Choroid plexus epithelial cell (primary cell): ENCODE measurements at regions not wholly inside any gene's neighbourhood (a gene's known extent, or its start where the extent isn't known, plus 50 kb on each side); places are given as distances from the start of the nearest gene placed in this dataset.

Experiments used
- DNase-seq: peaks from one replicate; pipeline ENCODE4 v3.0.0-alpha.2; 2010; ENCODE audit warnings: low read depth
- H3K4me3 ChIP-seq: 2 replicates; pipeline ENCODE4 v1.5.1; 2011; ENCODE audit warnings: low read depth, mild to moderate bottlenecking, control low read depth, low read length, moderate library complexity
- TF ChIP-seq, protein P1 (sequence below): conservative IDR thresholded peaks from 2 replicates; pipeline ENCODE4 v1.5.1; 2011; ENCODE audit warnings: low read depth, mild to moderate bottlenecking, control low read depth, inconsistent platforms, low read length, moderate library complexity

DNA sequence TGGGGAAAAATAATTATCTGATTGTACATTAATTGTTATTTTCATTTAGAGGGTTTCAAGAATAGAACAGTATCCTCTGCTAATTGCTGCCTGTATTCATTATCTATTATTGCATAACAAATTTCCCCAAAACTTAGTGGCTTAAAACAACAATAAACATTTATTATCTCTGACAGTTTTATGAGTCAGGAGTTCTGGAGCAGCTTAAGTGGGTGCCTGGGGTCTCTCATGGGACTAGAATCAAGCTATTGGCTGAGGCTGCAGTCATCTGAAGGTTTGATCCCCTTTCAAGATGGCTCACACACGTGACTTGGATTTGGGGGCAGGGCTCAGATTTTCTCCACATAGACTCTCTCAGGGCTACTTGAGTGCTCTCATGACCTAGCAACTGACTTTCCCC lies 98.1 kb upstream of the JADE1 start:
- no peak overlapping the region for H3K4me3 ChIP-seq
- DNase-seq = no peak
- TF ChIP-seq, protein P1, sequence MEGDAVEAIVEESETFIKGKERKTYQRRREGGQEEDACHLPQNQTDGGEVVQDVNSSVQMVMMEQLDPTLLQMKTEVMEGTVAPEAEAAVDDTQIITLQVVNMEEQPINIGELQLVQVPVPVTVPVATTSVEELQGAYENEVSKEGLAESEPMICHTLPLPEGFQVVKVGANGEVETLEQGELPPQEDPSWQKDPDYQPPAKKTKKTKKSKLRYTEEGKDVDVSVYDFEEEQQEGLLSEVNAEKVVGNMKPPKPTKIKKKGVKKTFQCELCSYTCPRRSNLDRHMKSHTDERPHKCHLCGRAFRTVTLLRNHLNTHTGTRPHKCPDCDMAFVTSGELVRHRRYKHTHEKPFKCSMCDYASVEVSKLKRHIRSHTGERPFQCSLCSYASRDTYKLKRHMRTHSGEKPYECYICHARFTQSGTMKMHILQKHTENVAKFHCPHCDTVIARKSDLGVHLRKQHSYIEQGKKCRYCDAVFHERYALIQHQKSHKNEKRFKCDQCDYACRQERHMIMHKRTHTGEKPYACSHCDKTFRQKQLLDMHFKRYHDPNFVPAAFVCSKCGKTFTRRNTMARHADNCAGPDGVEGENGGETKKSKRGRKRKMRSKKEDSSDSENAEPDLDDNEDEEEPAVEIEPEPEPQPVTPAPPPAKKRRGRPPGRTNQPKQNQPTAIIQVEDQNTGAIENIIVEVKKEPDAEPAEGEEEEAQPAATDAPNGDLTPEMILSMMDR = no peak

DNA sequence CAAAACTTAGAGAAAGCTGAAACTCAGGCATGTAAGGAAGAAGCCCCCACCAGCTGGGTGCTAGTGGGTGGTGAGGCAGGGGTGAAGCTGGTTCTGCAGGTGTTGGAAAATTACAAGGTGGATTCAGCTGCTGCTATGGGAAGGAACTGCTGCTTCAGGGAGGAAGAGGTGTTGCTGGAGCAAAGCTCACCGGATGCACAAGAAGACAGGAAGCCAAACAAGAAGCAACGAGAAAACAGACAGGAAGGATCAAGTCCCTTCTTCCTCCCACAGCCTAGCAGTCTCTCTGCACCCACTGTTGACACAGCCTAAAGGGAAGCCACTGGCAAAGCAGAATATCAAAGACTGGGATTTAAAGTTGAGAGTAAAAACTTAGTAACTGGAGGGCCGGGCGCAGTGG lies 100.2 kb upstream of the JADE1 start:
- TF ChIP-seq, protein P1 = no peak
- H3K4me3 ChIP-seq = no peak overlapping the region
- DNase-seq = no peak

DNA sequence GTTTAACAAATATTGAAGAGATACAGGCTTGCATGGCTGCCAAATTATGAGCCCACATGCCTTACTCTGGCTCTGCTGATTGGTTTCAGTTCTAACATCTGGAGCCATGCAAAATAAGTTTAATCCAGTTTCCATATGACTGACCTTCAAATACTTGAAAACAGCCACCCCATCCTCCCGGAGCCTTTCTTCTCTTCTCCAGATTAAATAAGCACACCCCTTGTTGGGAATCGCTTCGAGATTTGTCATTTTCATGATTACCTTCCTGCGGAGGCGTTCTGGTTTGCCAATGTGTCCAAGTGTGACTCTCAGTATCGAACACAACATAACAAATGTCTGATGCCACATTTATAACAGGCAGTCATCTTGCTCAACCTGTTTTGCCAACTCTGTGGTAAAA lies 101.6 kb upstream of the JADE1 start:
- peak; percentile 34 for DNase-seq
- TF ChIP-seq, protein P1 = no peak
- no peak overlapping the region for H3K4me3 ChIP-seq

DNA sequence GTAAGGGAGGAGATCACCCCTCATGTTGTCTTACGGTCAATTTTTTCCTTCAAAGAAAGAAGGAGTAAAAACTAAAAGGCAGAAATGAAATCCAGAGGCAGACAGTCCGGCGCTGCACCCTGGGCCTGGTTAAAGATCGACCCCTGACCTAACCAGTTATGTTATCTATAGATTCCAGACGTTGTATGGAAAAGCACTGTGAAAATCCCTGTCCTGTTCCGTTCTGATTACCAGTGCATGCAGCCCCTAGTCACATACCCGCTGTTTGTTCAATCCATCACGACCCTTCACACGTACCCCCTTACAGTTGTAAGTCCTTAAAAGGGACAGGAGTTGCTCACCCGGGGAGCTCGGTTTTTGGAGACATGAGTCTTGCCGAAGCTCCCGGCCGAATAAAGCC lies 105.6 kb upstream of the JADE1 start:
- DNase-seq = no peak
- TF ChIP-seq, protein P1 = no peak
- H3K4me3 ChIP-seq = no peak overlapping the region

DNA sequence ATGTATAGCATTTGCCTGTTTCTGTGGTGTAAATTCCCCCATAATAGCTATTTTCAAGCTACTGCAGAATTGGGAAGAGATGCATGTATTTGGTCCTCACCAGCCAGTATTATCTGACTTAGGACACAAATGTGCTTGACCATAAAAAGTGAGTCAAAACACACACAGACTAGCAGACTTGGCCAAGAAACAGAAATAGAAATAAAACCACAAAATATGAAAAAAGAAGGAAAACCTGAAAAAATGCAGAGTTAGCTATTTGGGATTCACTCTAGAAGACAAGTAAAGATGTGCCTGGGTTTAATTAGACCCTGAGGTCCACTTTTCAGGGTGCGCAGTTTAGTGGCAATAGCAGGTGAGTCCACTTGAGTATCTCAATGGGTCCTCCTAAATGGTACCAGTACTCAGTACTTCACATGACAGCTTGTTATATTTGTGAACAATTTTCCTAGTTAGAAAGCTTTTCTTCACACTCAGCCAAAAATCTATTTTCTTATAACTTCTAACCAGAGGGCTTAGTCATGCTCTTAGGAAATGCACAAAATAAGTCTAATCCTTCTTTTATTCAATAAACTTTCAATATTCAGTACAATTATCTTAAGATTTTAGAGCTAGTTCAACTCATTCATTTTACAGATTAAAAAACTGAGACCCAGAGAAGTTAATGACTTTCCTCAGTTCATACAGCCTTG lies 108.7 kb upstream of the JADE1 start:
- DNase-seq = no peak
- TF ChIP-seq, protein P1 = no peak
- no peak overlapping the region for H3K4me3 ChIP-seq

DNA sequence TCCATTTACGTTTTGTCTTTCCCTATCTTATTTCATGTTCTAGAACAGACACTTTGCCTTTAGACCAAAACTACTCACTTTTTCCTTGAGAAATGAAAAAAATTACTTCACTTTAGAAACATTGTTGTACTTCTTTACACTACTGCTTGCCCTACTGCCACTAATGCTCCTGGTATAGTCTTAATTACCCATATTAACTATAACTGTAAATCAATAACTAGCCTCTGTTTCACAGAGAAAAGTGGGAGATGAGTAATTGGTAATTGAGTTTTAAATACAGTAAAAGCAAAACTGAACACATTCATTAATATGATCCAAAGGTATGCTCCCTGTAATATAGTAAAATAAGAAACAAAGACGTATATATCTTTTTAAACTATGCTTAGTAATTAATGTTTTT lies 111.1 kb upstream of the JADE1 start:
- TF ChIP-seq, protein P1 = no peak
- no peak for DNase-seq
- H3K4me3 ChIP-seq = no peak overlapping the region

DNA sequence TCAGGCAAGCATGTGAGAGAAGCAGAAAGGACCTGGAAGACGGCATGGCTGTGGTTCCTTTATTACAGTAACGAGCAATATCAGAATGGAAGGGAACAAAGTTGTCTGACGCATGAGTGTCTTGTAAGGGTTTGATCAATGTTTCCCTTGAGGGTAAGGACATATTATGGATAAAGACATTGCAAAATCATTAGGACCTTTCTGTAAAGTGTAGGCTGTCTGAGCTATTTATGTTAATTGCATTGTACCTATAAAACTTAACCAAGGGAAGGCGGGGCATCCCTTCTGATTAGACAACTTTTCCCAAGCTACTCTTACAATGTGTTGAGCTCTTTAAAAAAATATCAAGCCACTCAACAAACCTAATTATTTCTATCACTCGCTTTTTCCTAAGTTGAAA lies 112.2 kb upstream of the JADE1 start:
- no peak overlapping the region for H3K4me3 ChIP-seq
- no peak for DNase-seq
- TF ChIP-seq, protein P1 = no peak
